Heart right ventricle (tissue), 16 donors: ENCODE measurements at regions not wholly inside any gene's neighbourhood (a gene's known extent, or its start where the extent isn't known, plus 50 kb on each side); places are given as distances from the start of the nearest gene placed in this dataset.

Experiments used
- ATAC-seq, 8 donors: fragments of 200-7000 bp; cut with Tn5 transposase; one replicate each; pipeline ENCODE4 v1.9.1; 2020; ENCODE audit warnings: mild to moderate bottlenecking in 8 of 8, moderate library complexity in 8 of 8, moderate number of reproducible peaks in 1 of 8
- DNase-seq, 2 donors: peaks; one replicate each; pipeline ENCODE4 v3.0.0-alpha.2; 2020
- H3K27ac ChIP-seq, 10 donors: fragments of 200-600 bp; sonication (generic) in 2 of 10; one replicate each; pipeline versions ENCODE4 v1.5.0 to v1.8.0; 2020 to 2022; ENCODE audit warnings: mild to moderate bottlenecking in 3 of 10
- H3K27me3 ChIP-seq, 7 donors: fragments of 200-600 bp; one replicate each; pipeline ENCODE4 v1.8.0; 2021 to 2022; ENCODE audit warnings: mild to moderate bottlenecking in 2 of 7
- H3K36me3 ChIP-seq, 9 donors: fragments of 200-600 bp; sonication (generic) in 1 of 9; one replicate each; pipeline versions ENCODE4 v1.5.0 to v1.8.0; 2020 to 2022; ENCODE audit warnings: mild to moderate bottlenecking in 2 of 9
- H3K4me1 ChIP-seq, 9 donors: fragments of 200-600 bp; sonication (generic) in 1 of 9; one replicate each; pipeline versions ENCODE4 v1.5.0 to v1.8.0; 2020 to 2022; ENCODE audit warnings: mild to moderate bottlenecking in 4 of 9
- H3K4me3 ChIP-seq, 10 donors: fragments of 200-600 bp; sonication (generic) in 2 of 10; one replicate each; pipeline versions ENCODE4 v1.5.0 to v1.8.0; 2020 to 2022; ENCODE audit warnings: mild to moderate bottlenecking in 7 of 10, moderate library complexity in 2 of 10
- H3K9me3 ChIP-seq, 11 donors: fragments of 200-600 bp in 10 of 11; sonication (generic) in 2 of 11; one replicate each; pipeline versions ENCODE4 v1.5.0 to v1.8.0; 2013 to 2022; ENCODE audit warnings: mild to moderate bottlenecking in 2 of 11, control low read depth in 1 of 11, moderate library complexity in 1 of 11
- WGBS, 2 donors: extraction: QIAGEN DNeasy Blood & Tissue Kit; methylation state at CpG; one replicate each; pipeline ENCODE4 v1.1.7; 2013; ENCODE audit warnings: inconsistent platforms in 1 of 2; 5-methylcytosine and 5-hydroxymethylcytosine counted together
- intact Hi-C, 10 donors: fragments of 100-400 bp; cut with DNase I; formaldehyde crosslinking; loops; one replicate each; pipeline versions ENCODE4 v1.11.1 to v1.14.2; 2022
- TF ChIP-seq, protein P1 (sequence below), 9 donors: fragments of 200-600 bp; sonication (generic) in 2 of 9; IDR thresholded peaks; one replicate each; pipeline versions ENCODE4 v1.5.0 to v1.8.0; 2021 to 2022; ENCODE audit warnings: antibody characterized with exemption in 9 of 9, mild to moderate bottlenecking in 5 of 9, moderate library complexity in 1 of 9
- donor health status: Arrhythmogenic right ventricular cardiomyopathy.
- donor health status: ischemic (EF 13 %, LVEDD 7.1; RV severe dilation, severe dysfunction).
- donor health status: healthy with polysubstance abuse.
- donor health status: DM: no; HTN: yes; CAD: no.
- donor health status: DM: no; HTN: no; CAD: no.
- donor health status: ischemic (EF 25% LVEDD 6.9; RV normal size, moderate dysfunction).
- donor health status: ischemic (EF 25% LVEDD 5.7; RV mildly dilated, moderate dysfunction).
- donor health status: healthy.
- donor health status: DM: yes; HTN: yes; CAD: no.
- donor health status: Ischemic cardiomyopathy.
- donor health status: ischemic (EF 35%, LVEDD 5.7; RV mildly dilated, moderate dysfunction).
- donor health status: nonischemic (EF 11% LVEDD 7.7; RV severe dilation, severe dysfunction).
- donor health status: DM: yes; HTN: yes; CAD: no.
- donor health status: PGD.
- donor health status: ischemic (EF 29% LVEDD 5.4; RV normal size, mild dysfunction).
- donor health status: nonischemic (EF 23%, LVEDD 6.1; RV moderate dilation, normal function).

DNA sequence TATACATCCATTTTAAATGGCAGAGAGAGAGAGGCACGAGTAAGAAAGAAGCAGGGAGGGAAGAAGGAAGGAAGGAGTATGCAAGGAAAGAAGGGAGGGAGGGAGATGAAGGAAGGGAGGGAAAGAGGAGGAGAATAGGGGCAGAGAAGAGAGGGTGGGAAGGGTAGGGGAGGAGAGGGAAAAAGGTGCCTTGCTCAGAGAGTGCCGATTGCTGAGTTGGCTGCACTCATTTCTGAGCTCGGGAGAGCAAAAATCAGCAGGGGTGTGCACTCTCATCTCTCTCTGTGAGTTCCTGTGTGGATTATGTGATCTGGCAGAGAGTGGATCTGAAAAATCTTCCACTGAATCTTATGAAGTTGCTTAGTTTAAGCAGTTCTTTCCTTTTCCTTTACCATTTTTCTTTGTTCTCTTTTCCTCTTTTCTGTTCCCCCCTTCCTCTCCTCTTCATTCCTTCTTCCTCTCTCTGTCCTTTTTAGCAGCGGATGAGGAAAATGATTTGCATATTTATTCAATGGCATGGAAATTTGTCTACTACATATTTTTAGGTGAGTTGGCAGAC, 108.7 kb downstream of the PERP start:
- WGBS, 2 donors, result 67 to 72% methylated on average over 4 of the region's 4 CpGs
- TF ChIP-seq, protein P1, sequence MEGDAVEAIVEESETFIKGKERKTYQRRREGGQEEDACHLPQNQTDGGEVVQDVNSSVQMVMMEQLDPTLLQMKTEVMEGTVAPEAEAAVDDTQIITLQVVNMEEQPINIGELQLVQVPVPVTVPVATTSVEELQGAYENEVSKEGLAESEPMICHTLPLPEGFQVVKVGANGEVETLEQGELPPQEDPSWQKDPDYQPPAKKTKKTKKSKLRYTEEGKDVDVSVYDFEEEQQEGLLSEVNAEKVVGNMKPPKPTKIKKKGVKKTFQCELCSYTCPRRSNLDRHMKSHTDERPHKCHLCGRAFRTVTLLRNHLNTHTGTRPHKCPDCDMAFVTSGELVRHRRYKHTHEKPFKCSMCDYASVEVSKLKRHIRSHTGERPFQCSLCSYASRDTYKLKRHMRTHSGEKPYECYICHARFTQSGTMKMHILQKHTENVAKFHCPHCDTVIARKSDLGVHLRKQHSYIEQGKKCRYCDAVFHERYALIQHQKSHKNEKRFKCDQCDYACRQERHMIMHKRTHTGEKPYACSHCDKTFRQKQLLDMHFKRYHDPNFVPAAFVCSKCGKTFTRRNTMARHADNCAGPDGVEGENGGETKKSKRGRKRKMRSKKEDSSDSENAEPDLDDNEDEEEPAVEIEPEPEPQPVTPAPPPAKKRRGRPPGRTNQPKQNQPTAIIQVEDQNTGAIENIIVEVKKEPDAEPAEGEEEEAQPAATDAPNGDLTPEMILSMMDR (IDR thresholded peaks at IDR 0.05), result no peak
- no peak for DNase-seq
- Histone ChIP-seq H3K36me3 (no peaks in the 10 kb centered on the region), H3K4me3 (no peak overlapping the region), H3K27me3 (peaks cover 0 to 3% (median 0%) of the 10 kb centered on the region in 7 donors), H3K4me1 (peaks cover 0 to 3% (median 0%) of the 10 kb centered on the region in 9 donors), H3K27ac (no peak overlapping the region), H3K9me3 (peaks cover 0 to 11% (median 0%) of the 10 kb centered on the region in 11 donors)
- intact Hi-C loops, result no loop called here
- ATAC-seq, result no peak

DNA sequence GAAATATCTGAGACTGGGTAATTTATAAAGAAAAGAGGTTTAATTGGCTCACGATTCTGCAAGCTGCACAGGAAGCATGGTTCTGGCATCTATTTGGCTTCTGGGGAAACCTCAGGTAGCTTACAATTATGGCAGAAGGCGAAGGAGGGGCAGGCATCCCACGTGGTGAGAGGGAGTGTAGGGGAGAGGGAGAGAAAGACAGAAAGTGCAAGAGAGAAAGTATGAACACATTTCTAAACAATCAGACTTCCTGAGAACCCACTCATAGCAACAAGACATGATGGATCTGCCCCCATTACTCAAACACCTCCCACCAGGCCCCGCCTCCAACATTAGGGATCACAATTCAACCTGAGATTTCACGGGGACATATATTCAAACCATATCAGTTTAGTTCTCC, 107.4 kb downstream of the PERP start:
- intact Hi-C loops, result loop anchor here in 5 of 10 donors (2.0 to 10.0 kb wide), 4 partner anchors 107 to 295 kb away; partner anchors contain the start of gene PERP (in 1 of the 5)
- DNase-seq, result no peak
- H3K4me1 ChIP-seq, result peaks cover 0 to 3% (median 0%) of the 10 kb centered on the region in 9 donors
- H3K36me3 ChIP-seq, result no peaks in the 10 kb centered on the region
- peaks cover 0 to 3% (median 0%) of the 10 kb centered on the region in 7 donors for H3K27me3 ChIP-seq
- TF ChIP-seq, protein P1 (IDR thresholded peaks at IDR 0.05), result no peak
- ATAC-seq, result no peak
- no peak overlapping the region for H3K27ac ChIP-seq
- 74 to 85% methylated on average over 5 of the region's 5 CpGs for WGBS, 2 donors
- no peak overlapping the region for H3K4me3 ChIP-seq
- peaks cover 0 to 11% (median 0%) of the 10 kb centered on the region in 11 donors for H3K9me3 ChIP-seq

DNA sequence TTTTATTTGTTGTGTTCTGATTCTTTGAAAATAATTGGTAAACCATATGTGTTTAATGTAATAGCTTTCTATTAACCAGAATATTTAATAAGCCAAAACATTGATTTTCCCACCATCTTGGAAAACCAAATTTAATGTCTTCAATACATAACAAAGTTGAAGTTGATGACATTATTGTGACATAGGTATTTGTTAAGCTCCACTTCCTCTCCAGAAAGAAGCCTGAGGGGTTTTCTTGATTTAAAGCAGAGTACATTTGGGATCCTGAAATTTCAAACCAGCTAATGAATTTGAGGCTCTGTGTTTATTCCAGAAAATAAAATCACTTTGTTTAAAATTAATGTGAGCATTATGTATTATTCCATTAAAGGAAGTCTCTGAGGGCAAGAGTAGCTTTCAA, 106.3 kb downstream of the PERP start:
- intact Hi-C loops, result loop anchor here in 8 of 10 donors (1.0 to 10.0 kb wide), 5 partner anchors 106 to 296 kb away; partner anchors contain the start of gene PERP (in 1 of the 8)
- peaks cover 0 to 3% (median 0%) of the 10 kb centered on the region in 9 donors for H3K4me1 ChIP-seq
- no peak overlapping the region for H3K4me3 ChIP-seq
- H3K36me3 ChIP-seq, result no peaks in the 10 kb centered on the region
- TF ChIP-seq, protein P1 (IDR thresholded peaks at IDR 0.05), result no peak
- H3K27ac ChIP-seq, result no peak overlapping the region
- peaks cover 0 to 3% (median 0%) of the 10 kb centered on the region in 7 donors for H3K27me3 ChIP-seq
- no peak for ATAC-seq
- DNase-seq, result no peak
- peaks cover 0 to 11% (median 0%) of the 10 kb centered on the region in 11 donors for H3K9me3 ChIP-seq

DNA sequence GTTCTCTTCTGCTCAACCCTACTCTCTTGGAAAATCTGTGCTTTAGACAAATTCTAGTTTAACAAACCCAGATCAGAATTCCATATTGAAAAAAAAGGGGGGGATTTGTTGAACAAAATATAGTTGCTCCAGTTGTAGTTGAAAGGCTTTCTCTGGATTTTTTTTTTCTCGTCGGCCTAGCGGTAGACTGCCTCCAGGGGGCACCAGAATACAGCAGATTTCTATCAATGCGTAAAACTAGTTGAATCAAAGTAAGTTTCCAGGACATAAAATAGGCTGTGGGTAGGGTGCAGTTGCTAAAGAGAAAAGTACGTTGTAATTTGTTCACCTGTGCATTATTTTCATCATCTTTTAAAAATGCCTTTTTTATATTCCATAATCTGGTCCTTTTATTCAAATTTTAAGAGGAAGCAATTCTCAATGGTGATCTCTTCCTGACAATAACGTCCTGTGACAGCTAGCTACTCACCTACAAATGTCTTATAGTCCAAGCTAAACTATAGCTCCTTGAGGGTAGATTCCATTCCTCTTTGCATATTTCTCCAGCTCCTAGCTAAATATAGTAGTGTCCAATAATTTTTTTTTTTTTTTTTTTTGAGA, 105.4 kb downstream of the PERP start:
- TF ChIP-seq, protein P1 (IDR thresholded peaks at IDR 0.05), result peak; percentile 67 to 91 (median 86)
- H3K27me3 ChIP-seq, result peaks cover 0 to 3% (median 0%) of the 10 kb centered on the region in 7 donors
- H3K4me3 ChIP-seq, result no peak overlapping the region
- no peak overlapping the region for H3K27ac ChIP-seq
- peaks cover 0 to 3% (median 0%) of the 10 kb centered on the region in 9 donors for H3K4me1 ChIP-seq
- H3K9me3 ChIP-seq, result peaks cover 0 to 11% (median 0%) of the 10 kb centered on the region in 11 donors
- no peaks in the 10 kb centered on the region for H3K36me3 ChIP-seq
- ATAC-seq (peak in 3 of 8 donors; percentile 41 to 48 (median 47)), DNase-seq (peak in 1 of 2 donors; percentile 51)
- intact Hi-C loops, result loop anchor here in 9 of 10 donors (1.0 to 10.0 kb wide), 6 partner anchors 105 to 297 kb away; partner anchors contain the start of gene PERP (in 1 of the 9)
- WGBS, 2 donors, result 8% methylated on average over 6 of the region's 6 CpGs
